Activated T-cell treated with anti-CD3 and anti-CD28 coated beads, Interleukin-2, amount 50 U/mL, for 4 hours (primary cell): ENCODE measurements at regions not wholly inside any gene's neighbourhood (a gene's known extent, or its start where the extent isn't known, plus 50 kb on each side); places are given as distances from the start of the nearest gene placed in this dataset.
"Not testable (repeated sequence)": the region's sequence is repeated elsewhere in the genome, so short reads cannot be mapped to it uniquely, and the experiment has no call there.

ENCODE experiments used
- ATAC-seq, 2 donors: fragments of 200-7000 bp; cut with Tn5 transposase; one replicate each; pipeline ENCODE4 v1.10.0; 2021
- DNase-seq: peaks from one replicate; pipeline ENCODE4 v3.0.0-alpha.2; 2020
- H3K27me3 Mint-ChIP-seq: one replicate; pipeline ENCODE4 v1.8.0; 2021; ENCODE audit warnings: low read depth, mixed read lengths
- H3K36me3 Mint-ChIP-seq: one replicate; pipeline ENCODE4 v1.8.0; 2022; ENCODE audit warnings: mixed read lengths; ENCODE audit not compliant: insufficient read depth
- H3K4me1 Mint-ChIP-seq: one replicate; pipeline ENCODE4 v1.8.0; 2021; ENCODE audit warnings: low read depth, mixed read lengths
- H3K4me3 Mint-ChIP-seq: one replicate; pipeline ENCODE4 v1.8.0; 2021; ENCODE audit warnings: mild to moderate bottlenecking, moderate library complexity, mixed read lengths
- H3K9me3 Mint-ChIP-seq: one replicate; pipeline ENCODE4 v1.8.0; 2021; ENCODE audit warnings: mixed read lengths

DNA sequence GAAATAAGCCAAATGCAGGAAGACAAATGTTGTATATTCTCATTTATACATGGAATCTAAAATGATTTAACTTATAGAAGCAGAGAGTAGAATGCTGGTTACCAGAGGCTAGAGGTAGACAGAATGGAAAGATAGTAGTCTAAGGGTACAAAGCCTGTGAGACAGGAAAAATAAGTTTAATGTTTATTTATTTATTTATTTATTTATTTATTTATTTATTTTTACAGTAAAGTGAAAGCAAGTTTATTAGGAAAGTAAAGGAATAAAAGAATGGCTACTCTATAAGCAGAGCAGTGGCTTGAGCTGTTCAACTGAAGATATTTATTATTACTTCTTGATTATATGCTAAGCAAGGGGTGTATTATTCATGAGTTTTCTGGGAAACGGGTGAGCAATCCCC, 203.2 kb downstream of the LAS1L start:
- no peak overlapping the region for H3K4me3 Mint-ChIP-seq
- ATAC-seq (no peak), DNase-seq (no peak)
- H3K27me3 Mint-ChIP-seq: no peaks in the 10 kb centered on the region
- H3K9me3 Mint-ChIP-seq: peaks cover 15% of the 10 kb centered on the region
- no peaks in the 10 kb centered on the region for H3K36me3 Mint-ChIP-seq
- H3K4me1 Mint-ChIP-seq: no peaks in the 10 kb centered on the region

- no peak for ATAC-seq
- Mint-ChIP-seq H3K4me3 (no peak overlapping the region), H3K36me3 (no peaks in the 10 kb centered on the region)
Observed at GRCh38 chrX:65300104-65300809, 234.3 kb downstream of the LAS1L start.

GRCh38 chrX:65282905-65283304, 251.7 kb downstream of the LAS1L start:
- H3K4me1 Mint-ChIP-seq, H3K36me3 Mint-ChIP-seq, DNase-seq, ATAC-seq, H3K4me3 Mint-ChIP-seq, H3K27me3 Mint-ChIP-seq: not testable (repeated sequence)
- H3K9me3 Mint-ChIP-seq: peaks cover 19% of the 10 kb centered on the region

More at GRCh38 chrX:65300104-65300809, 234.3 kb downstream of the LAS1L start:
- no peaks in the 10 kb centered on the region for H3K4me1 Mint-ChIP-seq
- DNase-seq: no peak
- no peaks in the 10 kb centered on the region for H3K27me3 Mint-ChIP-seq
- H3K9me3 Mint-ChIP-seq: peaks cover 18% of the 10 kb centered on the region

DNA sequence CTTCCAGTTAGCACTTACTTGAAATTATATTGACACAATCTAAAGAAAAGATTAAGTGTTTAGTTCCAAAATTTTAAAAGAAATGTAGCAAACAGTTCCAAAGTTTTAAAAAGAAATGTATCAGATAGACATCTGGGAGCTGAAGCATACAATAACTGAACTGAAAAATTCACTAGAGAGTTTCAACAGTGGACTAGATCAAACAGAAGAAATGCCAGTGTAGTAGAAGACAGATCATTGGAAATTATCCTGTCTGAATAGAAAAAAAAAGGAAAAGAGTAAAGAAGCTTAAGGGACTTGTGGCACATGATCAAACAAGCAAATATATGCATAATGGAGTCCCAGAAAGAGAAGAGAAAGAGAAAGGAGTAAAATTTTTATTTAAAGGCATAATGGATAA, 261.4 kb downstream of the LAS1L start:
- no peaks in the 10 kb centered on the region for H3K27me3 Mint-ChIP-seq
- peaks cover 20% of the 10 kb centered on the region for H3K9me3 Mint-ChIP-seq
- no peaks in the 10 kb centered on the region for H3K4me1 Mint-ChIP-seq
- DNase-seq: no peak
- H3K4me3 Mint-ChIP-seq: no peak overlapping the region
- no peaks in the 10 kb centered on the region for H3K36me3 Mint-ChIP-seq
- ATAC-seq: no peak

GRCh38 chrX:65266482-65266881, 268.1 kb downstream of the LAS1L start:
- Mint-ChIP-seq H3K9me3 (peaks cover 25% of the 10 kb centered on the region), H3K4me3 (no peak overlapping the region), H3K4me1 (no peaks in the 10 kb centered on the region), H3K36me3 (no peaks in the 10 kb centered on the region), H3K27me3 (no peaks in the 10 kb centered on the region)
- ATAC-seq: no peak
- DNase-seq: no peak

- H3K4me1 Mint-ChIP-seq: no peaks in the 10 kb centered on the region
Observed at GRCh38 chrX:65253817-65254216, 277.6 kb upstream of the ZC4H2 start.

GRCh38 chrX:65241059-65241721, 264.9 kb upstream of the ZC4H2 start:
- Mint-ChIP-seq H3K9me3 (peaks cover 36% of the 10 kb centered on the region), H3K27me3 (no peaks in the 10 kb centered on the region), H3K4me1 (no peaks in the 10 kb centered on the region), H3K36me3 (peaks cover 3% of the 10 kb centered on the region), H3K4me3 (no peak overlapping the region)
- ATAC-seq (no peak), DNase-seq (no peak)

More at GRCh38 chrX:65253817-65254216, 277.6 kb upstream of the ZC4H2 start:
- peaks cover 18% of the 10 kb centered on the region for H3K9me3 Mint-ChIP-seq
- H3K27me3 Mint-ChIP-seq: no peaks in the 10 kb centered on the region
- no peak for ATAC-seq
- H3K36me3 Mint-ChIP-seq: no peaks in the 10 kb centered on the region
- no peak overlapping the region for H3K4me3 Mint-ChIP-seq
- no peak for DNase-seq

- H3K27me3 Mint-ChIP-seq: no peaks in the 10 kb centered on the region
- no peak overlapping the region for H3K4me3 Mint-ChIP-seq
- no peak for ATAC-seq
- no peak for DNase-seq
- no peaks in the 10 kb centered on the region for H3K4me1 Mint-ChIP-seq
- H3K36me3 Mint-ChIP-seq: peaks cover 6% of the 10 kb centered on the region
- peaks cover 11% of the 10 kb centered on the region for H3K9me3 Mint-ChIP-seq
Observed at GRCh38 chrX:65203545-65203944, 227.3 kb upstream of the ZC4H2 start.

- Mint-ChIP-seq H3K4me3 (no peak overlapping the region), H3K27me3 (no peaks in the 10 kb centered on the region), H3K9me3 (peaks cover 20% of the 10 kb centered on the region), H3K36me3 (peaks cover 10% of the 10 kb centered on the region), H3K4me1 (no peaks in the 10 kb centered on the region)
- DNase-seq (no peak), ATAC-seq (no peak)
Observed at GRCh38 chrX:65196758-65197360, 220.6 kb upstream of the ZC4H2 start.

- peaks cover 9% of the 10 kb centered on the region for H3K36me3 Mint-ChIP-seq
- H3K4me3 Mint-ChIP-seq: no peak overlapping the region
- DNase-seq (no peak), ATAC-seq (no peak)
- H3K9me3 Mint-ChIP-seq: peaks cover 16% of the 10 kb centered on the region
- H3K4me1 Mint-ChIP-seq: no peaks in the 10 kb centered on the region
- no peaks in the 10 kb centered on the region for H3K27me3 Mint-ChIP-seq
Observed at GRCh38 chrX:65195621-65196020, 219.4 kb upstream of the ZC4H2 start.

- Mint-ChIP-seq H3K9me3 (peaks cover 16% of the 10 kb centered on the region), H3K36me3 (peaks cover 6% of the 10 kb centered on the region), H3K27me3 (no peaks in the 10 kb centered on the region), H3K4me3 (no peak overlapping the region), H3K4me1 (no peaks in the 10 kb centered on the region)
- ATAC-seq (no peak), DNase-seq (no peak)
Observed at GRCh38 chrX:65194547-65194946, 218.3 kb upstream of the ZC4H2 start.

DNA sequence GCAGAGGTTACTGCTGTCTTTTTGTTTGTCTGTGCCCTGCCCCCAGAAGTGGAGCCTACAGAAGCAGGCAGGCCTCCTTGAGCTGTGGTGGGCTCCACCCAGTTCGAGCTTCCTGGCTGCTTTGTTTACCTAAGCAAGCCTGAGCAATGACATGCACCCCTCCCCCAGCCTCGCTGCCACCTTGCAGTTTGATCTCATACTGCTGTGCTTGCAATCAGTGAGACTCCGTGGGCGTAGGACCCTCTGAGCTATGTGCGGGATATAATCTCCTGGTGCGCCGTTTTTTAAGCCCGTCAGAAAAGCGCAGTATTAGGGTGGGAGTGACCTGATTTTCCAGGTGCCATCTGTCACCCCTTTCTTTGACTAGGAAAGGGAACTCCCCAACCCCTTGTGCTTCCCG, 187.1 kb upstream of the ZC4H2 start:
- H3K4me1 Mint-ChIP-seq, H3K9me3 Mint-ChIP-seq, DNase-seq, H3K4me3 Mint-ChIP-seq, H3K36me3 Mint-ChIP-seq, H3K27me3 Mint-ChIP-seq, ATAC-seq: not testable (repeated sequence)

DNA sequence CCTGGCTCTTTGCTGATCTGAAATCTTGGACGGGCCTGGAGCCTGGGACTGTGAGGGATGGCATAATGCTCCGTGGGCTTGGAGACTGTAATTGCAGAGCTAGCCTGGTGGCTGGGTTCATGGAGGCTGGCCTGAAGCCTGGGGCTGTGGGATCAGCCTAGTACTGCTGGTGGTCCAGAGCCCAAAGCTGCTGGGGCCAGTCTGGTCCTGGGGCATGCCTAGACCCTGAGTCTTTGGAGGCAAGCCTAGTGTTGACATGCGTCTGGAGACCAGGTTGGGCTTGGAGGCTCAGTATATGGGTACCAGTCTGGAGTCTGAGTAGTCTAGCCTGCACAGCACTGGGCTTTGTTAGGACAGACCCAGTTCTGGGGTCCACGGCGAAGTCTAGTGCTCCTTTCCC, 172.0 kb upstream of the ZC4H2 start:
- H3K27me3 Mint-ChIP-seq: no peaks in the 10 kb centered on the region
- H3K36me3 Mint-ChIP-seq: peaks cover 32% of the 10 kb centered on the region
- peaks cover 29% of the 10 kb centered on the region for H3K9me3 Mint-ChIP-seq
- DNase-seq (no peak), ATAC-seq (no peak)
- no peak overlapping the region for H3K4me3 Mint-ChIP-seq
- peaks cover 3% of the 10 kb centered on the region for H3K4me1 Mint-ChIP-seq

DNA sequence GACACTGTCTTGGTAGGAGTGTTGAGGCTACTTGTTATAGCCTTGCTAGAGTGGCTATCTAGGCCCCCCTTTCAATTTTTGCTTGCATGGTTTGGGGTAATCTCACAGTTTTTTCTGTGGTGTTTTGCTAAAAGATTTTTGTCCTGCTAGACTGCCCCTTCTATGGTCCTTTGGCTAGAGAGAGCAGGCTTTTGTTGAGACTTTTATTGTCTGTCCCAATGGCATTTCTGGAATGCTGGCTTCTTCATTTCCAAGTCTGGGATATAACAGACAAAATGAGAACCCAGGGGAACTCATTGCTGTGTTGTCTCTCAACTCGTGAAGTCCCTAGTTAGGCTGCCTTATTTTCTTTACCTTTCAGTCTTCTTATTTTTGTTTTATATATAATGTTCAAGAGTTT, 160.2 kb upstream of the ZC4H2 start:
- DNase-seq (no peak), ATAC-seq (no peak)
- H3K36me3 Mint-ChIP-seq: peaks cover 12% of the 10 kb centered on the region
- no peaks in the 10 kb centered on the region for H3K27me3 Mint-ChIP-seq
- no peak overlapping the region for H3K4me3 Mint-ChIP-seq
- H3K4me1 Mint-ChIP-seq: no peaks in the 10 kb centered on the region
- peaks cover 34% of the 10 kb centered on the region for H3K9me3 Mint-ChIP-seq

DNA sequence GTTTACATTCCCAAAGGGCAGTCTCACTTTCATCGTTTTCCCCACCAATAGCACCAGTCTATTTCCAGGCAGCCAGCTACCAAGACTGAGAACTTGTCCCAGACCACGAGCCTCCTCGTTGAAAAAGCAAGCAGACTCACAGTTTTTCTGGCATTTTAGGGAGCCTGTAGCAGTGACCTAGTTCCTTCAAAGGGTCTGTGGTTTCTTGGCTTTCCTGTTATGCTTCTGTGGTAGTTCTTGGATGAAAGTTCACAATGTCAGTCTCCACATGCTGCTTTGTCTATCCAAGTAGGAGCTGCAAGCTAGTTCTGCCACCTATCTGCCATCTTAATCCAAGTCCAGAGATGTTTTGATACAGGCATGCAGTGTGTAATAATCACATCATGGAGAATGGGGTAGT, 151.6 kb upstream of the ZC4H2 start:
- peaks cover 15% of the 10 kb centered on the region for H3K4me1 Mint-ChIP-seq
- peaks cover 18% of the 10 kb centered on the region for H3K36me3 Mint-ChIP-seq
- no peaks in the 10 kb centered on the region for H3K27me3 Mint-ChIP-seq
- DNase-seq: no peak
- no peak overlapping the region for H3K4me3 Mint-ChIP-seq
- peaks cover 34% of the 10 kb centered on the region for H3K9me3 Mint-ChIP-seq
- no peak for ATAC-seq
